ENCODE measurements at regions not wholly inside any gene's neighbourhood (a gene's known extent, or its start where the extent isn't known, plus 50 kb on each side); places are given as distances from the start of the nearest gene placed in this dataset.

DNA sequence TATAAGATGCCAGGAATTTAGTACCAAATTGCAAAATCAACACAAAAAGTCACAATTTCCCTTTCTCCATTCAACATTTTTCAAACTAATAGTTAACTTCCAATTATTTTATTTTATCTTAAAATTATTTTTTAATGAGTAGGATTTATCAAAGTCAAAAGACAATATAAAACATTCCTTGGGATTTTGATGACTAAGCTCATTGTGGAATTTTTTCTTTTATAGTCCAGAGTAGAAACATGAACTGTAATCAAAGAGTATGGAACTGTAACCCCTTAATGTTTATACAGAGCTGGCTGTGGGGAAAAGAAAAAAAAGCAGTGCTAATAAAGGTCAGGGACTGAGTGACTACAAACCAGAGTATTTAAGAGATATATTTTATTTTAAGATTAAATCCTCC is 368.6 kb upstream of the CPXCR1 start:
- no peak overlapping the region for H3K27ac ChIP-seq (ENCODE audit: low read depth, low read length)
- H3K9ac ChIP-seq (ENCODE audit: low read length) = no peak overlapping the region
- no peaks in the 10 kb centered on the region for H3K4me1 ChIP-seq (ENCODE audit: insufficient read depth, low read length)
- FAIRE-seq (no peak), DNase-seq (ENCODE audit: low read depth) (no peak)
- H3K27me3 ChIP-seq (ENCODE audit: insufficient read depth, low read length) = no peaks in the 10 kb centered on the region
- no peaks in the 10 kb centered on the region for H3K36me3 Mint-ChIP-seq (ENCODE audit: low read depth, unreplicated experiment)
- H3K4me2 ChIP-seq (ENCODE audit: low read length) = no peak overlapping the region
- no peak for TF ChIP-seq EZH2 (IDR thresholded peaks at IDR 0.05; ENCODE audit: insufficient read depth, low read length)
- TF ChIP-seq, protein P1, sequence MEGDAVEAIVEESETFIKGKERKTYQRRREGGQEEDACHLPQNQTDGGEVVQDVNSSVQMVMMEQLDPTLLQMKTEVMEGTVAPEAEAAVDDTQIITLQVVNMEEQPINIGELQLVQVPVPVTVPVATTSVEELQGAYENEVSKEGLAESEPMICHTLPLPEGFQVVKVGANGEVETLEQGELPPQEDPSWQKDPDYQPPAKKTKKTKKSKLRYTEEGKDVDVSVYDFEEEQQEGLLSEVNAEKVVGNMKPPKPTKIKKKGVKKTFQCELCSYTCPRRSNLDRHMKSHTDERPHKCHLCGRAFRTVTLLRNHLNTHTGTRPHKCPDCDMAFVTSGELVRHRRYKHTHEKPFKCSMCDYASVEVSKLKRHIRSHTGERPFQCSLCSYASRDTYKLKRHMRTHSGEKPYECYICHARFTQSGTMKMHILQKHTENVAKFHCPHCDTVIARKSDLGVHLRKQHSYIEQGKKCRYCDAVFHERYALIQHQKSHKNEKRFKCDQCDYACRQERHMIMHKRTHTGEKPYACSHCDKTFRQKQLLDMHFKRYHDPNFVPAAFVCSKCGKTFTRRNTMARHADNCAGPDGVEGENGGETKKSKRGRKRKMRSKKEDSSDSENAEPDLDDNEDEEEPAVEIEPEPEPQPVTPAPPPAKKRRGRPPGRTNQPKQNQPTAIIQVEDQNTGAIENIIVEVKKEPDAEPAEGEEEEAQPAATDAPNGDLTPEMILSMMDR (IDR thresholded peaks at IDR 0.05; ENCODE audit: insufficient read depth, low read depth, low read length) = no peak
- no peaks in the 10 kb centered on the region for H3K36me3 ChIP-seq (ENCODE audit: insufficient read depth, low read length)
- H3K9me3 Mint-ChIP-seq (ENCODE audit: unreplicated experiment) = peaks cover 1% of the 10 kb centered on the region
- H3K79me2 ChIP-seq (ENCODE audit: insufficient read depth, low read length) = no peaks in the 10 kb centered on the region
- H3K27ac Mint-ChIP-seq (ENCODE audit: unreplicated experiment) = no peak overlapping the region
- H3K4me3 Mint-ChIP-seq (ENCODE audit: unreplicated experiment) = no peak overlapping the region
- no peaks in the 10 kb centered on the region for H4K20me1 ChIP-seq (ENCODE audit: insufficient read depth, low read length)
- no peak overlapping the region for H2AFZ ChIP-seq (ENCODE audit: low read depth, low read length)
- no peaks in the 10 kb centered on the region for H3K27me3 Mint-ChIP-seq (ENCODE audit: low read depth, unreplicated experiment)
- H3K4me1 Mint-ChIP-seq (ENCODE audit: low read depth, unreplicated experiment) = no peaks in the 10 kb centered on the region
- no peak overlapping the region for H3K4me3 ChIP-seq (ENCODE audit: insufficient read depth, low read depth, low read length)
- no peaks in the 10 kb centered on the region for H3K9me3 ChIP-seq (ENCODE audit: insufficient read depth, low read depth, low read length)

GRCh38 chrX:88397551-88397950 is 349.5 kb upstream of the CPXCR1 start:
- Histone ChIP-seq H3K36me3 (ENCODE audit: insufficient read depth, low read length) (no peaks in the 10 kb centered on the region), H3K27ac (ENCODE audit: low read depth, low read length) (no peak overlapping the region), H4K20me1 (ENCODE audit: insufficient read depth, low read length) (no peaks in the 10 kb centered on the region), H3K9me3 (ENCODE audit: insufficient read depth, low read depth, low read length) (no peaks in the 10 kb centered on the region), H3K4me1 (ENCODE audit: insufficient read depth, low read length) (no peaks in the 10 kb centered on the region), H3K9ac (ENCODE audit: low read length) (no peak overlapping the region), H3K79me2 (ENCODE audit: insufficient read depth, low read length) (no peaks in the 10 kb centered on the region), H3K27me3 (ENCODE audit: insufficient read depth, low read length) (no peaks in the 10 kb centered on the region), H2AFZ (ENCODE audit: low read depth, low read length) (no peak overlapping the region), H3K4me3 (ENCODE audit: insufficient read depth, low read depth, low read length) (no peak overlapping the region), H3K4me2 (ENCODE audit: low read length) (no peak overlapping the region)
- no peak for TF ChIP-seq EZH2 (IDR thresholded peaks at IDR 0.05; ENCODE audit: insufficient read depth, low read length)
- DNase-seq (ENCODE audit: low read depth) = no peak
- Mint-ChIP-seq H3K9me3 (ENCODE audit: unreplicated experiment) (peaks cover 2% of the 10 kb centered on the region), H3K27ac (ENCODE audit: unreplicated experiment) (no peak overlapping the region), H3K27me3 (ENCODE audit: low read depth, unreplicated experiment) (no peaks in the 10 kb centered on the region), H3K4me1 (ENCODE audit: low read depth, unreplicated experiment) (no peaks in the 10 kb centered on the region), H3K36me3 (ENCODE audit: low read depth, unreplicated experiment) (no peaks in the 10 kb centered on the region), H3K4me3 (ENCODE audit: unreplicated experiment) (no peak overlapping the region)
- FAIRE-seq = no peak

- DNase-seq (ENCODE audit: low read depth) = no peak
- no peak for TF ChIP-seq EZH2 (IDR thresholded peaks at IDR 0.05; ENCODE audit: insufficient read depth, low read length)
- TF ChIP-seq, protein P1 (IDR thresholded peaks at IDR 0.05; ENCODE audit: insufficient read depth, low read depth, low read length) = no peak
- no peak overlapping the region for H3K9ac ChIP-seq (ENCODE audit: low read length)
- H3K9me3 Mint-ChIP-seq (ENCODE audit: unreplicated experiment) = no peaks in the 10 kb centered on the region
- H3K4me3 Mint-ChIP-seq (ENCODE audit: unreplicated experiment) = no peak overlapping the region
- no peaks in the 10 kb centered on the region for H3K36me3 ChIP-seq (ENCODE audit: insufficient read depth, low read length)
- H3K9me3 ChIP-seq (ENCODE audit: insufficient read depth, low read depth, low read length) = no peaks in the 10 kb centered on the region
- no peak overlapping the region for H2AFZ ChIP-seq (ENCODE audit: low read depth, low read length)
- H3K4me1 Mint-ChIP-seq (ENCODE audit: low read depth, unreplicated experiment) = no peaks in the 10 kb centered on the region
- H3K27ac Mint-ChIP-seq (ENCODE audit: unreplicated experiment) = no peak overlapping the region
- no peak overlapping the region for H3K4me2 ChIP-seq (ENCODE audit: low read length)
- H3K4me1 ChIP-seq (ENCODE audit: insufficient read depth, low read length) = no peaks in the 10 kb centered on the region
- H3K36me3 Mint-ChIP-seq (ENCODE audit: low read depth, unreplicated experiment) = no peaks in the 10 kb centered on the region
- H3K4me3 ChIP-seq (ENCODE audit: insufficient read depth, low read depth, low read length) = no peak overlapping the region
- FAIRE-seq = no peak
- no peak overlapping the region for H3K27ac ChIP-seq (ENCODE audit: low read depth, low read length)
- H3K27me3 ChIP-seq (ENCODE audit: insufficient read depth, low read length) = no peaks in the 10 kb centered on the region
- no peaks in the 10 kb centered on the region for H3K79me2 ChIP-seq (ENCODE audit: insufficient read depth, low read length)
- H4K20me1 ChIP-seq (ENCODE audit: insufficient read depth, low read length) = no peaks in the 10 kb centered on the region
- no peaks in the 10 kb centered on the region for H3K27me3 Mint-ChIP-seq (ENCODE audit: low read depth, unreplicated experiment)
Observed at GRCh38 chrX:88416002-88416401, 331.0 kb upstream of the CPXCR1 start.

Measured in astrocyte (in vitro differentiated cells and primary cell).